ENCODE measurements at regions not wholly inside any gene's neighbourhood (a gene's known extent, or its start where the extent isn't known, plus 50 kb on each side); places are given as distances from the start of the nearest gene placed in this dataset.

- TF ChIP-seq, protein P1, sequence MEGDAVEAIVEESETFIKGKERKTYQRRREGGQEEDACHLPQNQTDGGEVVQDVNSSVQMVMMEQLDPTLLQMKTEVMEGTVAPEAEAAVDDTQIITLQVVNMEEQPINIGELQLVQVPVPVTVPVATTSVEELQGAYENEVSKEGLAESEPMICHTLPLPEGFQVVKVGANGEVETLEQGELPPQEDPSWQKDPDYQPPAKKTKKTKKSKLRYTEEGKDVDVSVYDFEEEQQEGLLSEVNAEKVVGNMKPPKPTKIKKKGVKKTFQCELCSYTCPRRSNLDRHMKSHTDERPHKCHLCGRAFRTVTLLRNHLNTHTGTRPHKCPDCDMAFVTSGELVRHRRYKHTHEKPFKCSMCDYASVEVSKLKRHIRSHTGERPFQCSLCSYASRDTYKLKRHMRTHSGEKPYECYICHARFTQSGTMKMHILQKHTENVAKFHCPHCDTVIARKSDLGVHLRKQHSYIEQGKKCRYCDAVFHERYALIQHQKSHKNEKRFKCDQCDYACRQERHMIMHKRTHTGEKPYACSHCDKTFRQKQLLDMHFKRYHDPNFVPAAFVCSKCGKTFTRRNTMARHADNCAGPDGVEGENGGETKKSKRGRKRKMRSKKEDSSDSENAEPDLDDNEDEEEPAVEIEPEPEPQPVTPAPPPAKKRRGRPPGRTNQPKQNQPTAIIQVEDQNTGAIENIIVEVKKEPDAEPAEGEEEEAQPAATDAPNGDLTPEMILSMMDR (IDR thresholded peaks at IDR 0.05; ENCODE audit: poor library complexity, severe bottlenecking), result no peak
- ATAC-seq (ENCODE audit: low read depth) (no peak), DNase-seq (ENCODE audit: low spot score) (no peak)
- H3K27ac ChIP-seq (ENCODE audit: poor library complexity, severe bottlenecking), result no peak overlapping the region
- no peaks in the 10 kb centered on the region for H3K4me1 ChIP-seq (ENCODE audit: insufficient read depth, poor library complexity, severe bottlenecking)
- H3K4me3 ChIP-seq (ENCODE audit: severe bottlenecking), result no peak overlapping the region
- H3K9me3 ChIP-seq (ENCODE audit: severe bottlenecking), result no peaks in the 10 kb centered on the region
- H3K36me3 ChIP-seq (ENCODE audit: low read depth), result no peaks in the 10 kb centered on the region
- H3K27me3 ChIP-seq (ENCODE audit: insufficient read depth, poor library complexity, severe bottlenecking), result no peaks in the 10 kb centered on the region
These were observed 270.6 kb downstream of the PBX3 start for GRCh38 chr9:126017758-126018157.

DNA sequence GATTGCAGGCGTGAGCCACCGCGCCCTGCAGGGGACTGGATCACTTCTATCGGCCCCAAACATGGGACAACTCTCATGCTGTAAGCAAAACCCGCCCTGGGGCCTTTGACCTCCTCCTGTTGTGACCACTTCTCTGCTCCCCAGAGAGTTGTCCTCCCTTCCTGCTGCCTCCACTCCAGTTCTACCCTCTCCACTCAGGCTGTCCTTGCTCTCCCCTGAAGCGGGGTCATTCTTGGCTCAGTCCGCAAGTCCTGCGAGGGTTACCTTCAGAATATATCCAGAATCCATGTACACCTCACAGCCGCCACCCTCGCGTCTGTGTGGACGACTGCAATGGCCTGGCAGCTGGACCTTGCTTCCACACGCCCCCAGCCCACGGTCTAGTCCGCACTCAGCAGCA, 273.7 kb downstream of the PBX3 start:
- H3K4me1 ChIP-seq (ENCODE audit: insufficient read depth, poor library complexity, severe bottlenecking), result no peaks in the 10 kb centered on the region
- no peaks in the 10 kb centered on the region for H3K9me3 ChIP-seq (ENCODE audit: severe bottlenecking)
- ATAC-seq (ENCODE audit: low read depth) (no peak), DNase-seq (ENCODE audit: low spot score) (no peak)
- H3K4me3 ChIP-seq (ENCODE audit: severe bottlenecking), result no peak overlapping the region
- no peaks in the 10 kb centered on the region for H3K36me3 ChIP-seq (ENCODE audit: low read depth)
- H3K27ac ChIP-seq (ENCODE audit: poor library complexity, severe bottlenecking), result no peak overlapping the region
- TF ChIP-seq, protein P1 (IDR thresholded peaks at IDR 0.05; ENCODE audit: poor library complexity, severe bottlenecking), result no peak
- H3K27me3 ChIP-seq (ENCODE audit: insufficient read depth, poor library complexity, severe bottlenecking), result no peaks in the 10 kb centered on the region

DNA sequence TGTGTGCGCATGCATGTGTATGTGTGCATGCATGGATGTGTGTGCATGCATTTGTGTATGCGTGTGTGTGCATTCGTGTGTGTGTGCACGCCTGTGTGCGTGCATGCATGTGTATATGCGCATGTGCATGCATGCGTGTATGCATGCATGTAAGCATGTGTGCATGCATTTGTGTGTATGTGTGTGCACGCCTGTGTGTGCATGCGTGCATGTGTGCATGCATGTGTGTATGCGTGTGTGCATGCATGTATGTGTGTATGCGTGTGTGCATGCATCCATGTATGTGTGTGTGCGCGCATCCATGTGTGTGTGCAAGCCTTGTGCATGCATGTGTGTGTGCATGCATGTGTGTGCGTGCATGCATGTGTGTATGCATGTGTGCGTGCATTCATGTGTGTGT, 276.8 kb downstream of the PBX3 start:
- ATAC-seq (ENCODE audit: low read depth), result no peak
- Histone ChIP-seq H3K9me3 (ENCODE audit: severe bottlenecking) (no peaks in the 10 kb centered on the region), H3K4me3 (ENCODE audit: severe bottlenecking) (no peak overlapping the region), H3K36me3 (ENCODE audit: low read depth) (no peaks in the 10 kb centered on the region), H3K27me3 (ENCODE audit: insufficient read depth, poor library complexity, severe bottlenecking) (no peaks in the 10 kb centered on the region), H3K4me1 (ENCODE audit: insufficient read depth, poor library complexity, severe bottlenecking) (no peaks in the 10 kb centered on the region), H3K27ac (ENCODE audit: poor library complexity, severe bottlenecking) (no peak overlapping the region)
- no peak for DNase-seq (ENCODE audit: low spot score)
- TF ChIP-seq, protein P1 (IDR thresholded peaks at IDR 0.05; ENCODE audit: poor library complexity, severe bottlenecking), result no peak

DNA sequence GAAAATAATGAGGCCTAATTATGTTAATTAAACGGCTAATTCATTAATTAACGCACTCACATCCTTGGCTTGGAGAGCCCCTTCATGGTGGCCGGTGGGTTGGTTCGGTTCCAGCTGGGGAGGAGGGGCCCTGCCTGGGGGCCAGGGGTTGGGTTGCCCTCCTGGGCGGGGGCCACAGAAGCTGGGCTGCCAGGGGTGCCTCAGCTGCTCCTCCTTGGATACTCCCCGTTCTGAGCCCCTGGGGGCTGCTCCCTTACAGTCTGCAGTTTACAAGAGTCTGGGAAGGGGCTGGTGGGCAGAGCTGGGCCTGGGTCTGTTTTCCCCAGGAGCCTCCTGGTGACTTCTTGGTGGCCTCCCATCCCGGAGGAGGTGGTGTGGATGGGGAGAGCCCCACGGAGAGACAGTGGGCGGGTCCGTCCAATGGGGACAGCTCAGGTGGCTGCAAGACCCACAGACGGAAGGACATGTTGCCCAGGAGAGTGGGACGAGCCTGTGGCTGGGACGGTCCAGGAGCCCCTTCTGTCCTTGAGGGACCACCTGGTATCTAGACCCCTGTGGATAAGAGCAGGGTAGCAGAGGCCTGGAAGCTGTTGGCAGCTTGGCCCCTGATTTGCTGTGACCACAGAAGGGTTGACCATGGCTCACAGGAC, 277.5 kb downstream of the PBX3 start:
- Histone ChIP-seq H3K4me1 (ENCODE audit: insufficient read depth, poor library complexity, severe bottlenecking) (no peaks in the 10 kb centered on the region), H3K4me3 (ENCODE audit: severe bottlenecking) (no peak overlapping the region), H3K9me3 (ENCODE audit: severe bottlenecking) (no peaks in the 10 kb centered on the region), H3K27ac (ENCODE audit: poor library complexity, severe bottlenecking) (no peak overlapping the region), H3K27me3 (ENCODE audit: insufficient read depth, poor library complexity, severe bottlenecking) (no peaks in the 10 kb centered on the region), H3K36me3 (ENCODE audit: low read depth) (no peaks in the 10 kb centered on the region)
- ATAC-seq (ENCODE audit: low read depth) (no peak), DNase-seq (ENCODE audit: low spot score) (no peak)
- TF ChIP-seq, protein P1 (IDR thresholded peaks at IDR 0.05; ENCODE audit: poor library complexity, severe bottlenecking), result no peak

GRCh38 chr9:126025991-126026390, 278.8 kb downstream of the PBX3 start:
- Histone ChIP-seq H3K27ac (ENCODE audit: poor library complexity, severe bottlenecking) (no peak overlapping the region), H3K4me3 (ENCODE audit: severe bottlenecking) (no peak overlapping the region), H3K4me1 (ENCODE audit: insufficient read depth, poor library complexity, severe bottlenecking) (no peaks in the 10 kb centered on the region), H3K27me3 (ENCODE audit: insufficient read depth, poor library complexity, severe bottlenecking) (no peaks in the 10 kb centered on the region), H3K9me3 (ENCODE audit: severe bottlenecking) (no peaks in the 10 kb centered on the region), H3K36me3 (ENCODE audit: low read depth) (no peaks in the 10 kb centered on the region)
- no peak for DNase-seq (ENCODE audit: low spot score)
- no peak for ATAC-seq (ENCODE audit: low read depth)
- TF ChIP-seq, protein P1 (IDR thresholded peaks at IDR 0.05; ENCODE audit: poor library complexity, severe bottlenecking), result no peak
